GM12892 (cell line): ENCODE measurements at regions not wholly inside any gene's neighbourhood (a gene's known extent, or its start where the extent isn't known, plus 50 kb on each side); places are given as distances from the start of the nearest gene placed in this dataset.

Experiments
- POLR2A ChIP-seq: IDR thresholded peaks from 2 replicates; pipeline ENCODE4 v1.6.1; 2011; ENCODE audit warnings: low read depth, low read length, control low read depth
- POLR2AphosphoS5 ChIP-seq: IDR thresholded peaks from 2 replicates; pipeline ENCODE4 v1.6.1; 2011; ENCODE audit warnings: low read depth, low read length, control low read depth
- TAF1 ChIP-seq: IDR thresholded peaks from 2 replicates; pipeline ENCODE4 v1.6.1; 2011; ENCODE audit warnings: low read depth, mild to moderate bottlenecking, control low read depth, low read length, borderline replicate concordance

DNA sequence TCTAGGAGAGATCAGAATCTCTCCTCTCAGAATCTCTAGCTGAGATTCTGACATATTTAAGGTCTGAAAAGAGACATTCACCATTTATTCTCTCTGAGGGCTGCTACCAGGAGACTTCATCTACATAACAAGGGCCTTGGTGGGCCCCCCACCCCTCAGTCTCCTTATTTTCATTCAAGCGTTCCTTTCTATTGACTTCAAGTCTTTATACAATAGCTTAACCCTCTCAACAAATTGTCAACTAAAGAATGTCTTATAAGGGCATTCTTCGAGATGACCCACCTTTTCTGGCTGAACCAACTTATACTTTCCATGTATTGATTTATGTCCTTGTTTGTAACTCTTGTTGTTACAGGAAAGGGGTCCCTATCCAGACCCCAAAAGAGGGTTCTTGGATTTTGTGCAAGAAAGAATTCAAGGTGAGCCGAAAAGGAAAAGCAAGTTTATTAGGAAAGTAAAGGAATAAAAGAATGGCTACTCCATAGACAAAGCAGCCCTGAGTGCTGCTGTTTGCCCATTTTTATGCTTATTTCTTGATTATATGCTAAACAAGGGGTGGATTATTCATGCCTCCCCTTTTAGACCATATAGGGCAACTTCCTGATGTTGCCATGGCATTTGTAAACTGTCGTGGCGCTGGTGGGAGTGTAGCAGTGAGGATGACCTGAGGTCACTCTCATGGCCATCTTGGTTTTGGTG lies 209.5 kb upstream of the ALCAM start:
- TF ChIP-seq POLR2A (no peak), POLR2AphosphoS5 (no peak), TAF1 (no peak)
